Cerebellar cortex (tissue), 1 donor: ENCODE measurements at regions not wholly inside any gene's neighbourhood (a gene's known extent, or its start where the extent isn't known, plus 50 kb on each side); places are given as distances from the start of the nearest gene placed in this dataset.
"Not testable (repeated sequence)": the region's sequence is repeated elsewhere in the genome, so short reads cannot be mapped to it uniquely, and the experiment has no call there.

Source experiments
- DNase-seq: peaks from one replicate; pipeline ENCODE4 v3.0.0-alpha.2; 2015; ENCODE audit warnings: low spot score

DNA sequence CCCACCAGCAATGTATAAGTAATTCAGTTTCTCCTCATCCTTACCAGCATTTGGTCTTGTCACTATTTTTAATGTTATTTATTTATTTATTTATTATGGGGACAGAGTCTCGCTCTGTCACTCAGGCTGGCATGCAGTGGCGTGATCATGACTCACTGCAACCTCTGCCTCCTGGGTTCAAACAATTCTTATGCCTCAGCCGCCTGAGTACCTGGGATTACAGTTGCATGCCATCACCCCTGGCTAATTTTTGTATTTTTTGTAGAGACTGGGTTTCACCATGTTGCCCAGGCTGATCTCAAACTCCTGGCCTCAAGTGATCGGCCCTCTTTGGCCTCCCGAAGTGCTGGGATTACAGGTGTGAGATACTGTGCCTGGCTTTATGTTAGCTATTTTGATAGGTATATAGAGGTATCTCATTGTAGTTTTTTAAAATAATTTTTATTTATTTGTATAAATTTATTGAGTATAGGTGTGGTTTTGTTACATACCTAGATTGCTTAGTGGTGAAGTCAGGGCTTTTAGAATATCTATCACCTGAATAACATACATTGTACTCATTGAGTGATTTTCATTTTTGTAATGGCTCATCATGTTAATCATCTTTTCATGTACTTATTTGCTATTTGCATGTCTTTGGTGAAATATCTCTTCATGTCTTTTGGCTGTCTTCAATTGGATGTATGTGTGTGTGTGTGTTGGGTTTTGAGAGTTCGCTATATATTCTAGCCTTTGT is 53.3 kb downstream of the TANC2 start:
- no peak for DNase-seq

DNA sequence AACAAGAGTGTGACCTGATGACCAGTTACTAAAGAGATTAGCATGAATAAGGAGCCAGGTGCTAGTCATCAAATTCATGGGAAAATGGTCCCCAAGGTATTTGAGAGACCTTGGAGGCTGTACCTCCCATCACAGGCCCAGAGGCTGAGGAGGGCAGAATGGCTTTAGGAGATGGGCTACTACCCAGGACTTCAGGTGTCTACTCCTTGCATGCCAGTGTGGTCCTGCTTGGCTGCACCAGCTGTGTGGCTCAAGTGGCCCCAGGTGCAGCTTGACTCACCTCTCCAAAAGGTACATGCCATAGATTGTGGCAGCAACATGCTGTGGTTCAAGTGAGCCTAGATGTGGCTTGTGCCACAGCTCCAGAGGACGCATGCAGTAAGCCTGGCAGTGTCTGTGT is 56.5 kb downstream of the TANC2 start:
- DNase-seq, result no peak

- no peak for DNase-seq
Observed at GRCh38 chr17:63023049-63023448, 57.0 kb downstream of the TANC2 start.

- no peak for DNase-seq
Observed at GRCh38 chr17:63024201-63024600, 58.2 kb downstream of the TANC2 start.

DNA sequence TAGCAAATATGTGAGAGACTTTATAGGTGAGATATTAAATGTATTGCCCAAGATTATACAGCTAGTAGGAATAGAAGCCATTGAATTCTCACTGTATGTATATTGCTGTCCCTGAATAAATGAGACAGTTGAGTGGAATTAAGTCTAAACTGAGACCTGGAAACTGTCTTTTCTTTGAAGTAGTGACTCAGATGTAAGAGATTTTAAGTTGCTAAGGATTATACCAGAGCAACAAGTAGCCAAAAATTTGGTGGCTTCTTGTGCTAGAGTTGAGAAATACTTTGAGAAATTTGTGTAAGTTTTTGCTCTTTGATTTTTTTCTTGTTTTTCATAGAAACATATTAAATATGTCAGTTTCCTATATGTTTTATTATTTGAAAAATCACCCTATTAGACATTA is 58.7 kb downstream of the TANC2 start:
- DNase-seq, result no peak

GRCh38 chr17:63025637-63026036 is 59.6 kb downstream of the TANC2 start:
- not testable (repeated sequence) for DNase-seq

GRCh38 chr17:63029541-63029940 is 63.5 kb downstream of the TANC2 start:
- DNase-seq, result no peak

DNA sequence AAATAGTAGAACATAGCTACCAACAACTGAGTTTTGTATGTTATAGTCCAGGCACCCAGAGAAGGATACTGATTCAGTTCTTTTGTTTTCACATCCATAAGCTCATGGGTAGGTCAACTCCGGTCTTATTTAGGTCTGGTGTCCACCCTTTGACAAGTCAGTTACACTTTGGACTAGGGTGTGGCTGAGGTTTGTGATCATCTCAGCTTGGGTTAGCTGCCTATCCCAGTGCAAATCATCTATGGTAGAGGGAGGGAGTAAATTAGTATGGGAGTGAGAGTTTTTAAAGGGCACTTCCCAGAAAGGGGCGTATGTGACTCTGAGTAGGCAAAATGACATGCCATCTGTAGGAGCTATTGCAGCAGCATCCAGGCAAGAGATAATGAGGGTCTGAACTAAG is 66.1 kb downstream of the TANC2 start:
- DNase-seq, result no peak

- DNase-seq, result no peak
Observed at GRCh38 chr17:63033142-63033541, 67.1 kb downstream of the TANC2 start.

DNA sequence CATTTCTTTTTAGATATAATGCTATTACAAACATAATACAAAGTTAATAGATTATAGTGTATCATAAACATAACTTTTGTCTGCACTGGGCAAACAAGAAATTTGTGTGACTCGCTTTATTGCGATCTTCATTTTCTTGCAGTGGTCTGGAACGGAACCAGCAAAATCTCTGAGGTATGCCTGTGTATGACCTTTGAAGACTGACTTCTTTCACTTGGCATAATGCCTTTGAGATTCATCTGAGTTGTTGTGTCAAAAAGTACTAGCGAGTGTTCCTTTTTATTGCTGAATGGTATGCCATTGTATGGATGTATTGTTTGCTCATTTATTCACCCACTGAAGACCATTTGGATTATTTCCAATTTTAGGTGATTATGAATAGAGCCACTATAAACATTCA is 69.2 kb downstream of the TANC2 start:
- no peak for DNase-seq

GRCh38 chr17:63035695-63036094 is 69.7 kb downstream of the TANC2 start:
- DNase-seq, result no peak

DNA sequence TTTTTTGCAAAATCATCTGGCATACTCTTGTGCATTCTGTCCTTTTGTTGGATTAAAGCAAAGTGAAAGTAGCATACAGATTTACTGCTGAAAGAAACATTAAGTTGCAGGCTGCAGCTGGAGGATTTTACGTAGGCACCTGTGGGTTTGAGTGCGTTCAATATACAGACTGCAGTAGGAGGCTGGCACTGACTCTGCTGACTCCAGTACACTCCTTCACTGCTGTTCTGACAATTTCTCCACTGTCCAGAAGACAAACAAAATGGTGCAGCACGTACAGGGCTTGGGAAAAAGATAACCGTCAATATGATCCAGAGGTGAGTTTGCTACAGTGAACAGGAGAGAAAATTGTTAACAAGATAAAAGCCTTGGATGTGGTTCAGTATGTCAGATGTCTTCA is 73.3 kb downstream of the TANC2 start:
- DNase-seq, result no peak

- no peak for DNase-seq
Observed at GRCh38 chr17:63039899-63040602, 74.0 kb downstream of the TANC2 start.

GRCh38 chr17:63040816-63041215 is 74.8 kb downstream of the TANC2 start:
- DNase-seq, result no peak

GRCh38 chr17:63041251-63041650 is 75.2 kb downstream of the TANC2 start:
- no peak for DNase-seq

- no peak for DNase-seq
Observed at GRCh38 chr17:63041722-63042121, 75.7 kb downstream of the TANC2 start.

- no peak for DNase-seq
Observed at GRCh38 chr17:63042256-63042812, 76.3 kb downstream of the TANC2 start.

GRCh38 chr17:63057560-63057959 is 91.5 kb downstream of the TANC2 start:
- not testable (repeated sequence) for DNase-seq

- DNase-seq, result no peak
Observed at GRCh38 chr17:63066158-63066813, 100.3 kb downstream of the TANC2 start.

DNA sequence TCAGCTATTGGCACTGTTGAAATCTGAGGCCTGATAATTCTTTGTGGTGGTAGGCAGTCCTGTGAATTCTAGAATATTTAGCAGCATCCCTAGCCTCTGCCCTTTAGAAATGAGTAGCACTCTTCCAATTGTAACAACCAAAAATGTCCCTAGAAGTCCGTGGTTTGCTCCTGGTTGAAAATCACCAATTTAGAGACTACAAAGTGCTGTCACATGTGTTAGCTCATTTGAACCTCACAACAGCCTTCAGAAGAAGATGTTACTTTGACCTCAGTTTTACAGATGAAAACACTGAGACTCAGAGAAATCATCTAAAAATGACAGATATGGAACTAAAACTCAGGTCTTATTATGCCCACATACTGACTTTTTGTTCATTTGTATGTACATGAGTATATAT is 103.2 kb downstream of the TANC2 start:
- DNase-seq, result no peak

DNA sequence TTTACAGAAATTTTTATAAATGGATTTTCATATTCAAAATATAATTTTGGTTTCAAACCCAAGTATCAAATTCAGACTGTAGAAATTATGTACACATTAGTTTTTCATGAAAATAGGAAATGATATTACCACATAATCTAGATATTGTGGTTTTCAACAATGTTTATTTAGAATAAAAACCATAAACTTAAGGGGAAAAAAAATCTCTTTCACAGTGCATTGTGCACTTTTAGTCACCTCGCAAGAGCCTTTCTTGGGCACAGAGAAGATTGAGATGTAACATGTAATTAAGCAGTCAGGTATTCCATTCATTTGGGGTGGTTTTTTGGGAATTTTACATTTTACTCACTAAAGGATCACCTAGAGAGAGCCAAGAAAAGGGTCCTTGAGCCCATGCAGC is 104.0 kb downstream of the TANC2 start:
- no peak for DNase-seq

DNA sequence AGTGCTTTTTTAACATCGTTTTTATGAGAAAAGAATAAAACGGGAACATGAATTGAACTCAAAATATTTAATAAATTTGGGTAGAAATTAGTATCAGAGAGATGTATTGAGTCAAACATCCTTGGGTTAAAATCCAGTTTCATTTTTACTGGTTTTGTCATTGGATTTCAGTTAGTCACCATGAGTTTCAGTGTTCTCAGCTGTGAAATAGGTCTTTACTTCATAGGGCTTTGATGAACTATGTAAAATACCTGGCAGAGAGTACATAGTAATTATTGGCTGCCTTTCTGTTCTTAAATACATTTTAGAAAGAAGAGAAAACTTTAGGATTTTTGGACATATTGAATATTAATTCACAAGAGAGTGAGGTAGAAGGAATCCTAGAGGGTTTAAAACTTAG is 105.8 kb downstream of the TANC2 start:
- DNase-seq, result no peak

GRCh38 chr17:63075969-63076368 is 109.9 kb downstream of the TANC2 start:
- DNase-seq, result no peak
